ENCODE measurements at regions not wholly inside any gene's neighbourhood (a gene's known extent, or its start where the extent isn't known, plus 50 kb on each side); places are given as distances from the start of the nearest gene placed in this dataset.
"Not testable (repeated sequence)": the region's sequence is repeated elsewhere in the genome, so short reads cannot be mapped to it uniquely, and the experiment has no call there.

GRCh38 chr14:76699939-76700590 lies 61.2 kb upstream of the VASH1 start:
- no peak for DNase-seq (ENCODE audit: low read depth)

- DNase-seq (ENCODE audit: low read depth): no peak
Measured at GRCh38 chr14:76701436-76701835, 59.8 kb upstream of the VASH1 start.

GRCh38 chr14:76701981-76702380 lies 59.3 kb upstream of the VASH1 start:
- DNase-seq (ENCODE audit: low read depth): no peak

- no peak for DNase-seq (ENCODE audit: low read depth)
Measured at GRCh38 chr14:76705214-76705613, 56.1 kb upstream of the VASH1 start.

- DNase-seq (ENCODE audit: low read depth): not testable (repeated sequence)
Measured at GRCh38 chr14:76706207-76706606, 55.1 kb upstream of the VASH1 start.

GRCh38 chr14:76706811-76707210 lies 54.5 kb upstream of the VASH1 start:
- no peak for DNase-seq (ENCODE audit: low read depth)

GRCh38 chr14:76708028-76708427 lies 53.2 kb upstream of the VASH1 start:
- no peak for DNase-seq (ENCODE audit: low read depth)

- DNase-seq (ENCODE audit: low read depth): no peak
Measured at GRCh38 chr14:76708771-76709170, 52.5 kb upstream of the VASH1 start.

- peak; percentile 4 for DNase-seq (ENCODE audit: low read depth)
Measured at GRCh38 chr14:76710056-76711010, 50.9 kb upstream of the VASH1 start.

Measured in stimulated activated CD8-positive, alpha-beta memory T cell treated with anti-CD3 and anti-CD28 coated beads, Interleukin-12 subunit alpha, Interleukin-12 subunit beta, amount 100 ng/mL, for 1 hour (primary cell).